ENCODE measurements at regions not wholly inside any gene's neighbourhood (a gene's known extent, or its start where the extent isn't known, plus 50 kb on each side); places are given as distances from the start of the nearest gene placed in this dataset.

DNA sequence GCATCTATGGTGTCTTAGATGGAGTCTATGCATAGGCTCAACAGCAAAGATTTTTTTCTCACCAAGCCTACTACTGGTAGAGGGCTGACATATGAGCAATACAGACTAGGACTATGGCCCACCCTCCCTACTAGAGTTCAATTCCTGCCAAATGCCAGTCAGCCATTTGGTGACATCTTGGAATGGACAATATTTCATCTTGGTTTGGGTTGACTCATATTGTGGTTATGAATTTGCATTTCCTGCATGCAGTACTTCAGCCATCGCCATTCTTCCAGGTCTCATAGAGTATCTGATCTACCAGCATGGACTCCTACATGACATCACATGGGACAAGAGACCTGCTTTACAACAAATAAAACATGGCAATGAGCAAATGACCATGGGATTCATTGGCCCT, 778.1 kb upstream of the SOX9 start:
- Histone ChIP-seq H3K9ac (ENCODE audit: insufficient read length) (no peak overlapping the region), H3K9me3 (ENCODE audit: low read depth, low read length) (no peaks in the 10 kb centered on the region), H3K36me3 (ENCODE audit: insufficient read depth, low read length) (no peaks in the 10 kb centered on the region), H3K27ac (no peak overlapping the region), H3K4me3 (no peak overlapping the region)
- TF ChIP-seq FOXP2 (optimal IDR thresholded peaks at IDR 0.05; ENCODE audit: control extremely low read depth, extremely low read length, insufficient read depth) (no peak), EZH2 (IDR thresholded peaks at IDR 0.05) (no peak), POLR2AphosphoS5 (IDR thresholded peaks at IDR 0.05; ENCODE audit: borderline replicate concordance, low read depth, low read length) (no peak)
- no peak for DNase-seq (ENCODE audit: low read depth, low spot score)

GRCh38 chr17:71349908-71350600, 770.8 kb upstream of the SOX9 start:
- DNase-seq (ENCODE audit: low read depth, low spot score) = no peak
- no peaks in the 10 kb centered on the region for H3K9me3 ChIP-seq (ENCODE audit: low read depth, low read length)

GRCh38 chr17:71360301-71360700, 760.5 kb upstream of the SOX9 start:
- TF ChIP-seq EZH2 (IDR thresholded peaks at IDR 0.05) (no peak), POLR2AphosphoS5 (IDR thresholded peaks at IDR 0.05; ENCODE audit: borderline replicate concordance, low read depth, low read length) (no peak), FOXP2 (optimal IDR thresholded peaks at IDR 0.05; ENCODE audit: control extremely low read depth, extremely low read length, insufficient read depth) (no peak)
- no peak overlapping the region for H3K4me3 ChIP-seq
- H3K9ac ChIP-seq (ENCODE audit: insufficient read length) = no peak overlapping the region
- no peaks in the 10 kb centered on the region for H3K9me3 ChIP-seq (ENCODE audit: low read depth, low read length)
- no peak for DNase-seq (ENCODE audit: low read depth, low spot score)
- no peaks in the 10 kb centered on the region for H3K36me3 ChIP-seq (ENCODE audit: insufficient read depth, low read length)
- H3K27ac ChIP-seq = no peak overlapping the region

More at GRCh38 chr17:71349908-71350600, 770.8 kb upstream of the SOX9 start:
- Histone ChIP-seq H3K9ac (ENCODE audit: insufficient read length) (no peak overlapping the region), H3K36me3 (ENCODE audit: insufficient read depth, low read length) (no peaks in the 10 kb centered on the region), H3K27ac (no peak overlapping the region), H3K4me3 (no peak overlapping the region)
- TF ChIP-seq POLR2AphosphoS5 (IDR thresholded peaks at IDR 0.05; ENCODE audit: borderline replicate concordance, low read depth, low read length) (no peak), EZH2 (IDR thresholded peaks at IDR 0.05) (no peak), FOXP2 (optimal IDR thresholded peaks at IDR 0.05; ENCODE audit: control extremely low read depth, extremely low read length, insufficient read depth) (no peak)

DNA sequence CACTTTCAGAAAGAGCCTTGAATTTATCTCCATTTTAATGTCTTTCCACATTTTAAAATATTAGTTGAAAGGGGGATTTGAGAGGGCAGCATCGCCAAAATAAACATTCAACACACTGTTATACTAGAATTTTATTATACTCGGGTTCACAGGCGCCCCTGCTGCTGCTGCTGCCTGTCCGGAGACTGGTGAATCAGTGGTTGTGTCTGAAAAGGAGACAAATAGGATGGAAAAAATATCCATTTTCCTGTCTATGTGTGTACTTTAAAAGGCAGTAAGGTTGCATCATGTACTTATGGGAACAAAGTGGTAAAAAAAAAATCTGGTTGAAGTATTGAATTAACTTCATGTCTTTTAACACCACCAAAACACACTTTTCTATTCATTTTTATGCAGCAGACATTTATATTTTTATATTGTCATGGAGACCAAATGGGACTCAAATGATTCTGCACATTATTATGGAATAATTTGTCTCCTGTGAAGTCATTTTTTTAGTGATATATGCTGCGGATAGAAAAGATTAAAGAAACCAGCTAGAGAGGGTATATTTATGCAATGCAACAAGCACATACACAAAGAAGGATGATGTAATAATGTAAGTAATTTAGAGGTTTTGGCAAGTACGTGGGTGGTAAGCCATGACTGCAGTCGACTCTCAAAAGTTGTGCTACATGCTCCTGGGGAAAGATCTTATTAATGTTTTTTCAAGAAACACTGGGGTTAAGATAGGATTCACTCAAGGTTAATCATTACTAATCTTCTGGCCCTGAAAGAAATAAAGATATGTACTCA, 759.0 kb upstream of the SOX9 start:
- TF ChIP-seq EZH2 (IDR thresholded peaks at IDR 0.05) = no peak
- TF ChIP-seq POLR2AphosphoS5 (IDR thresholded peaks at IDR 0.05; ENCODE audit: borderline replicate concordance, low read depth, low read length) = no peak
- no peak for TF ChIP-seq FOXP2 (optimal IDR thresholded peaks at IDR 0.05; ENCODE audit: control extremely low read depth, extremely low read length, insufficient read depth)
- DNase-seq (ENCODE audit: low read depth, low spot score) = no peak

DNA sequence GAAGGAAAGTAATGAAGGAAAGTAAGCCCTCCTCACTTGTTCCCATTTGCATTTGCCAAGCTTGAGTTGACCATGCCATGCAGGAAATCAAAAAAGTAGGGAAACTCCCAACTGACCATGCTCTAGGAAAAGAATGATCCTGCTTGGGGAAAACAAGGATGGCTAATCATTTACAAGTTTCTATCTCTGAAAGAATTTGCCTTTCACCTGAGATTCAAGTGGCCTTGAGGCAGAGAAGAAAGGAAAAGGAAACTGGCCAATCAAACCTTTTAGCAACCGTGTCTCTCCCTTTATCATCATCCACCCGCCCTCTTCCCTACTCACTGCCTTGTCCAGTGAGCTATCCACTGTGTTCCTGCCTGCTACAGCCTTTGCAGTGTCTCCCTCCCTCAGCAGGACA, 757.2 kb upstream of the SOX9 start:
- no peak for TF ChIP-seq EZH2 (IDR thresholded peaks at IDR 0.05)
- no peak for TF ChIP-seq FOXP2 (optimal IDR thresholded peaks at IDR 0.05; ENCODE audit: control extremely low read depth, extremely low read length, insufficient read depth)
- TF ChIP-seq POLR2AphosphoS5 (IDR thresholded peaks at IDR 0.05; ENCODE audit: borderline replicate concordance, low read depth, low read length) = no peak
- Histone ChIP-seq H3K9ac (ENCODE audit: insufficient read length) (no peak overlapping the region), H3K36me3 (ENCODE audit: insufficient read depth, low read length) (no peaks in the 10 kb centered on the region), H3K4me3 (no peak overlapping the region), H3K9me3 (ENCODE audit: low read depth, low read length) (no peaks in the 10 kb centered on the region), H3K27ac (no peak overlapping the region)
- DNase-seq (ENCODE audit: low read depth, low spot score) = no peak

More for the DNA sequence above, 759.0 kb upstream of the SOX9 start:
- Histone ChIP-seq H3K27ac (no peak overlapping the region), H3K9ac (ENCODE audit: insufficient read length) (no peak overlapping the region), H3K4me3 (no peak overlapping the region), H3K36me3 (ENCODE audit: insufficient read depth, low read length) (no peaks in the 10 kb centered on the region), H3K9me3 (ENCODE audit: low read depth, low read length) (no peaks in the 10 kb centered on the region)

GRCh38 chr17:71371809-71372208, 749.0 kb upstream of the SOX9 start:
- Histone ChIP-seq H3K9me3 (ENCODE audit: low read depth, low read length) (no peaks in the 10 kb centered on the region), H3K36me3 (ENCODE audit: insufficient read depth, low read length) (no peaks in the 10 kb centered on the region), H3K27ac (no peak overlapping the region), H3K9ac (ENCODE audit: insufficient read length) (no peak overlapping the region), H3K4me3 (no peak overlapping the region)
- no peak for DNase-seq (ENCODE audit: low read depth, low spot score)
- TF ChIP-seq FOXP2 (optimal IDR thresholded peaks at IDR 0.05; ENCODE audit: control extremely low read depth, extremely low read length, insufficient read depth) = no peak
- TF ChIP-seq EZH2 (IDR thresholded peaks at IDR 0.05) = no peak
- no peak for TF ChIP-seq POLR2AphosphoS5 (IDR thresholded peaks at IDR 0.05; ENCODE audit: borderline replicate concordance, low read depth, low read length)

DNA sequence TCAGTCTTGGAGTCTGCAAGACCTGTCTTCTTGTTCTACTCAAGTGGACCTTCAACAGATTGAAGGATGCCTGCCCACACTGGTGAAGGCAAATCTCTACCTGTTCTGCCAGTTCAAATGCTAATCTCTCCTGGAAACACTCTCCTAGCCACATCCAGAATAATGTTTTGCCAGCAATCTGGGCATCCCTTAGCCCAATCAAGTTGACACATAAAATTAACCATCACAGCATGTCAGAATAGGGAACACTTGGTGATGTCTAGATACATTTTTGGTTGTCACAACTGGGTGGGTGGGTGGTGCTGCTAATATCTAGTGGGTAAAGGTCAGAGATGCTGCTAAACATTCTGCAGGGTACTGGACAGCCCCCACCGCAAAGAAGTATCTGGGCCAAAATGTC, 744.9 kb upstream of the SOX9 start:
- H3K9ac ChIP-seq (ENCODE audit: insufficient read length) = no peak overlapping the region
- H3K27ac ChIP-seq = no peak overlapping the region
- no peak overlapping the region for H3K4me3 ChIP-seq
- TF ChIP-seq FOXP2 (optimal IDR thresholded peaks at IDR 0.05; ENCODE audit: control extremely low read depth, extremely low read length, insufficient read depth) = no peak
- no peak for TF ChIP-seq EZH2 (IDR thresholded peaks at IDR 0.05)
- no peak for TF ChIP-seq POLR2AphosphoS5 (IDR thresholded peaks at IDR 0.05; ENCODE audit: borderline replicate concordance, low read depth, low read length)
- H3K36me3 ChIP-seq (ENCODE audit: insufficient read depth, low read length) = no peaks in the 10 kb centered on the region
- no peaks in the 10 kb centered on the region for H3K9me3 ChIP-seq (ENCODE audit: low read depth, low read length)
- no peak for DNase-seq (ENCODE audit: low read depth, low spot score)

DNA sequence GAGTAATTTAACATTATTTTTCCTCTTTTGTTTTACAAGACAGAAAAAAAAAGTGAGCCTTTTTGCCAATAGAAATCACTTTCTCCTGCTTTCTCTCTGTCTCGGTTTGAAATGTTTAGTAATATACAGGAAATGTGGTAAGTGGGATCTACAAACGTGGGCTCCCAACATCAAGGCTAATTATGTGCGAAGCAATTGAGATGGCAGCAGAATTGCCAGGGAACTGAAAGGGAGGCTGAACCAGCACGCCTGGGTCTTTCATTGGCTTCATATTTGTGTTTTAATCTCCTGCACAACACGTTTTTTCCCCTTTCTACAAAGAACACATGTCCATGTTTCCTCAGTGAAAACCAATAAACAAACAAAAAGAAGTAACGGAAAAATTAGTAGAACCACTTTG, 743.9 kb upstream of the SOX9 start:
- H3K9me3 ChIP-seq (ENCODE audit: low read depth, low read length) = no peaks in the 10 kb centered on the region
- no peak for DNase-seq (ENCODE audit: low read depth, low spot score)
- H3K4me3 ChIP-seq = no peak overlapping the region
- no peak overlapping the region for H3K9ac ChIP-seq (ENCODE audit: insufficient read length)
- H3K36me3 ChIP-seq (ENCODE audit: insufficient read depth, low read length) = no peaks in the 10 kb centered on the region
- TF ChIP-seq EZH2 (IDR thresholded peaks at IDR 0.05) = no peak
- TF ChIP-seq POLR2AphosphoS5 (IDR thresholded peaks at IDR 0.05; ENCODE audit: borderline replicate concordance, low read depth, low read length) = no peak
- no peak for TF ChIP-seq FOXP2 (optimal IDR thresholded peaks at IDR 0.05; ENCODE audit: control extremely low read depth, extremely low read length, insufficient read depth)
- H3K27ac ChIP-seq = no peak overlapping the region
